Endothelial cell (in vitro differentiated cells): ENCODE measurements at regions not wholly inside any gene's neighbourhood (a gene's known extent, or its start where the extent isn't known, plus 50 kb on each side); places are given as distances from the start of the nearest gene placed in this dataset.

Experiments
- DNase-seq: peaks from one replicate; pipeline ENCODE4 v3.0.0; 2021; ENCODE audit warnings: low spot score
- H3K27ac Mint-ChIP-seq: one replicate; pipeline ENCODE4 v1.8.0; 2021; ENCODE audit warnings: mixed read lengths, inconsistent platforms; ENCODE audit not compliant: unreplicated experiment
- H3K27me3 Mint-ChIP-seq: one replicate; pipeline ENCODE4 v1.8.0; 2021; ENCODE audit warnings: mild to moderate bottlenecking, moderate library complexity, mixed read lengths, inconsistent platforms; ENCODE audit not compliant: unreplicated experiment
- H3K36me3 Mint-ChIP-seq: one replicate; pipeline ENCODE4 v1.8.0; 2021; ENCODE audit warnings: mild to moderate bottlenecking, low read depth, mixed read lengths, inconsistent platforms; ENCODE audit not compliant: unreplicated experiment
- H3K4me1 Mint-ChIP-seq: one replicate; pipeline ENCODE4 v1.8.0; 2021; ENCODE audit warnings: mild to moderate bottlenecking, mixed read lengths, inconsistent platforms; ENCODE audit not compliant: unreplicated experiment
- H3K4me3 Mint-ChIP-seq: one replicate; pipeline ENCODE4 v1.8.0; 2021; ENCODE audit warnings: mild to moderate bottlenecking, mixed read lengths, inconsistent platforms; ENCODE audit not compliant: unreplicated experiment
- H3K9me3 Mint-ChIP-seq: one replicate; pipeline ENCODE4 v1.8.0; 2021; ENCODE audit warnings: mixed read lengths, inconsistent platforms; ENCODE audit not compliant: unreplicated experiment
- CTCF ChIP-seq: fragments of 200-600 bp; sonication (generic); IDR thresholded peaks from one replicate; pipeline ENCODE4 v1.5.0; 2021; ENCODE audit warnings: antibody characterized with exemption; ENCODE audit not compliant: unreplicated experiment

DNA sequence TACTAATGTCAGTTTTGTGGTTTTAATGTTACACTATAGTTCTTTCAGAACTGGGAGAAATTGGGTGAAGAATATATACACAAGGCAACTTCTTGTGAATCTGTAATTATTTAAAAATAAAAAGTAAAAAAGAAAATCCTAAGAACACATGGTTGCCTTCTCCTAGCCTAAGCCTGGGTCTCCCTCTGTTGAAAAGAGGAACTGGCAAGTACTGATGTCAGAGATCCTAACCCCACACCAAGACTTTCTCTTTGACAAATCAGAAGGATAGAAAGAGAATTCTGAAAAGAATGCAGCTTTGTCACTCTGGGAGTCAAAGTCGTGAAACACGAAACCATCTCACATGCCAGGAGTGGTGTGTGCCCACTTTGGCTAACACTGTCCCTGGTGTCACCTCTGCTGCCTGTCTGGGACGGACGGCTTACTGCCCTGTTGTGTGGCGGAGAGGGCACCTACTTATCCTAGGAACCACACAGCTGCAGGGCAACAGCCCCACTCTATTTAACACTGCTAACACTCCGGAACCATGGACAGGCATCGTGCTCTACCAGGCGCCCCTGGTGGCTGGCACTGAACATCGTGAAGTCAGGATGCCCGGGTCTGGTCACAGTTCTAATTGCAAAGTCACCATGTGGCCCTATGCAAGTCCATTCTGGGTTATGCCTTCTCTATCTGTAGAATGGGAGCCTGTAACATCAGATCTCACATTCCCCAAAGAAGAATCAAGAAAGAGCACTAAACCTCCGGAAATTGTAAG is 108.7 kb upstream of the CD82 start:
- Mint-ChIP-seq H3K36me3 (no peaks in the 10 kb centered on the region), H3K27me3 (peaks cover 4% of the 10 kb centered on the region), H3K4me1 (peaks cover 3% of the 10 kb centered on the region), H3K9me3 (no peaks in the 10 kb centered on the region), H3K4me3 (no peak overlapping the region), H3K27ac (no peak overlapping the region)
- peak; percentile 21 for DNase-seq
- peak; percentile 48 for TF ChIP-seq CTCF

- Mint-ChIP-seq H3K4me3 (peak overlapping the region; percentile 25), H3K9me3 (peaks cover 3% of the 10 kb centered on the region), H3K36me3 (no peaks in the 10 kb centered on the region), H3K27ac (no peak overlapping the region), H3K27me3 (peaks cover 6% of the 10 kb centered on the region), H3K4me1 (peaks cover 3% of the 10 kb centered on the region)
- DNase-seq: no peak
- TF ChIP-seq CTCF: no peak
These were observed 107.6 kb upstream of the CD82 start for GRCh38 chr11:44457862-44458261.

GRCh38 chr11:44463751-44464150 is 101.7 kb upstream of the CD82 start:
- H3K27ac Mint-ChIP-seq: no peak overlapping the region
- peaks cover 9% of the 10 kb centered on the region for H3K9me3 Mint-ChIP-seq
- TF ChIP-seq CTCF: no peak
- peaks cover 15% of the 10 kb centered on the region for H3K36me3 Mint-ChIP-seq
- H3K4me3 Mint-ChIP-seq: no peak overlapping the region
- no peak for DNase-seq
- H3K4me1 Mint-ChIP-seq: peaks cover 3% of the 10 kb centered on the region
- H3K27me3 Mint-ChIP-seq: peaks cover 12% of the 10 kb centered on the region

- Mint-ChIP-seq H3K27me3 (peaks cover 12% of the 10 kb centered on the region), H3K9me3 (peaks cover 9% of the 10 kb centered on the region), H3K4me3 (no peak overlapping the region), H3K27ac (no peak overlapping the region), H3K36me3 (peaks cover 15% of the 10 kb centered on the region), H3K4me1 (peaks cover 3% of the 10 kb centered on the region)
- DNase-seq: no peak
- peak; percentile 27 for TF ChIP-seq CTCF
These were observed 100.7 kb upstream of the CD82 start for GRCh38 chr11:44464741-44465140.

- H3K4me3 Mint-ChIP-seq: peak overlapping the region; percentile 19
- peaks cover 15% of the 10 kb centered on the region for H3K36me3 Mint-ChIP-seq
- H3K27ac Mint-ChIP-seq: no peak overlapping the region
- TF ChIP-seq CTCF: no peak
- no peaks in the 10 kb centered on the region for H3K4me1 Mint-ChIP-seq
- peaks cover 9% of the 10 kb centered on the region for H3K9me3 Mint-ChIP-seq
- H3K27me3 Mint-ChIP-seq: peaks cover 8% of the 10 kb centered on the region
- no peak for DNase-seq
These were observed 98.8 kb upstream of the CD82 start for GRCh38 chr11:44466531-44467205.
